GM23338 (cell line): ENCODE measurements at regions not wholly inside any gene's neighbourhood (a gene's known extent, or its start where the extent isn't known, plus 50 kb on each side); places are given as distances from the start of the nearest gene placed in this dataset.

ENCODE experiments used
- CTCF ChIP-seq, 2 experiments: fragments of 200-600 bp in 1 of 2; sonication (generic) in 1 of 2; conservative IDR thresholded peaks; 2 replicates each; pipeline versions ENCODE4 v1.5.1 to v1.6.1; 2016 to 2017; ENCODE audit warnings: antibody characterized with exemption in 2 of 2, low read depth in 2 of 2, mild to moderate bottlenecking in 2 of 2, moderate library complexity in 1 of 2
- POLR2AphosphoS5 ChIP-seq: IDR thresholded peaks from 2 replicates; pipeline ENCODE4 v1.6.1; 2016; ENCODE audit warnings: antibody characterized with exemption, low read depth
- REST ChIP-seq: IDR thresholded peaks from one replicate; pipeline ENCODE4 v1.6.1; 2018; ENCODE audit warnings: antibody characterized with exemption; ENCODE audit not compliant: unreplicated experiment

GRCh38 chr2:194514281-194514680, 1142.7 kb upstream of the SLC39A10 start:
- TF ChIP-seq CTCF (conservative IDR thresholded peaks at IDR 0.05; ENCODE audit: low read depth in 2 of 2) (no peak), REST (no peak), POLR2AphosphoS5 (no peak)
